SK-N-SH (cell line): ENCODE measurements at regions not wholly inside any gene's neighbourhood (a gene's known extent, or its start where the extent isn't known, plus 50 kb on each side); places are given as distances from the start of the nearest gene placed in this dataset.

Experiments used
- CTCF ChIP-seq: fragments of 200-600 bp; sonication (generic); IDR thresholded peaks from 2 replicates; pipeline ENCODE4 v1.6.1; 2017; ENCODE audit warnings: antibody characterized with exemption, mild to moderate bottlenecking, moderate library complexity
- EP300 ChIP-seq, 2 experiments: IDR thresholded peaks; 2 replicates each; pipeline versions ENCODE4 v1.4.0 to v1.6.1; 2012; ENCODE audit warnings: borderline replicate concordance in 1 of 2, low read depth in 1 of 2, low read length in 1 of 2
- FOSL2 ChIP-seq: IDR thresholded peaks from 2 replicates; pipeline ENCODE4 v1.4.0; 2012; ENCODE audit warnings: low read depth, mild to moderate bottlenecking, moderate library complexity, borderline replicate concordance
- MEF2A ChIP-seq: IDR thresholded peaks from 2 replicates; pipeline ENCODE4 v1.4.0; 2012; ENCODE audit warnings: low read depth, borderline replicate concordance
- MXI1 ChIP-seq: IDR thresholded peaks from 2 replicates; pipeline ENCODE4 v1.6.1; 2012; ENCODE audit warnings: mild to moderate bottlenecking, low read depth, low read length, improper control_type of control experiment
- POLR2AphosphoS5 ChIP-seq: IDR thresholded peaks from 2 replicates; pipeline ENCODE4 v1.6.1; 2012; ENCODE audit warnings: low read depth, low read length
- RAD21 ChIP-seq: IDR thresholded peaks from 2 replicates; pipeline ENCODE4 v1.6.1; 2012; ENCODE audit warnings: mild to moderate bottlenecking, low read length
- SIN3A ChIP-seq: IDR thresholded peaks from 2 replicates; pipeline ENCODE4 v1.6.1; 2012; ENCODE audit warnings: low read depth, mild to moderate bottlenecking, low read length, moderate library complexity, borderline replicate concordance
- TAF1 ChIP-seq: IDR thresholded peaks from 2 replicates; pipeline ENCODE4 v1.6.1; 2012; ENCODE audit warnings: low read depth, mild to moderate bottlenecking, low read length, moderate library complexity, borderline replicate concordance
- TCF12 ChIP-seq: IDR thresholded peaks from 2 replicates; pipeline ENCODE4 v1.4.0; 2012
- TF ChIP-seq, protein P1 (sequence below): IDR thresholded peaks from 2 replicates; pipeline ENCODE4 v1.4.0; 2012; ENCODE audit warnings: low read depth, borderline replicate concordance

DNA sequence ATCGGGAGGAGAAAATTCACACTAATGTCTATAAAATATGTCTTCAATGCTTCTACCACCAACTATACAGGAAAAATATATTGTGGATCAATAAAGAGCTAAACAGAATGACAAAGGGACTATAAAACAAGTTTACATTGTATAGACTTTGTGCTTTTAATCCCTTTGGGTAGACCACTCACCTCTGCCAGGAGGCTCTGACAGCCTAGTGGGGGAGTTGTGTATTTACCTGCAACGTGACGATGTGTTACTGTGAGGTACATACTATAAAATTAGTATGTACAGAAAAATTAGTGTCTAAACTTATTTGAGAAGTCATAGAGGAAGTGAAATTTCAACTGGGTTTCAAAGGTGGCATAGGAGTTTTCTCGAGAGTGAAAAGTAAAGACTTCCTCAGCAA, 243.3 kb upstream of the REG3G start:
- TF ChIP-seq EP300 (IDR thresholded peaks at IDR 0.05; ENCODE audit: borderline replicate concordance in 1 of 2, low read depth in 1 of 2, low read length in 1 of 2): no peak
- no peak for TF ChIP-seq RAD21
- TF ChIP-seq CTCF: no peak
- no peak for TF ChIP-seq FOSL2
- no peak for TF ChIP-seq SIN3A
- no peak for TF ChIP-seq MEF2A
- TF ChIP-seq POLR2AphosphoS5: no peak
- no peak for TF ChIP-seq TAF1
- no peak for TF ChIP-seq MXI1
- TF ChIP-seq TCF12: no peak
- TF ChIP-seq, protein P1, sequence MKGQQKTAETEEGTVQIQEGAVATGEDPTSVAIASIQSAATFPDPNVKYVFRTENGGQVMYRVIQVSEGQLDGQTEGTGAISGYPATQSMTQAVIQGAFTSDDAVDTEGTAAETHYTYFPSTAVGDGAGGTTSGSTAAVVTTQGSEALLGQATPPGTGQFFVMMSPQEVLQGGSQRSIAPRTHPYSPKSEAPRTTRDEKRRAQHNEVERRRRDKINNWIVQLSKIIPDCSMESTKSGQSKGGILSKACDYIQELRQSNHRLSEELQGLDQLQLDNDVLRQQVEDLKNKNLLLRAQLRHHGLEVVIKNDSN: no peak
